PC-9 (cell line): ENCODE measurements at regions not wholly inside any gene's neighbourhood (a gene's known extent, or its start where the extent isn't known, plus 50 kb on each side); places are given as distances from the start of the nearest gene placed in this dataset.
"Not testable (repeated sequence)": the region's sequence is repeated elsewhere in the genome, so short reads cannot be mapped to it uniquely, and the experiment has no call there.

Source experiments
- BruUV-seq: library from RNA; stranded (reverse); fragments of 400-500 nt; replicated peaks from 2 replicates; lab custom pipeline; 2021; lab: Mats Ljungman, UMichigan
- CTCF ChIA-PET: fragments of 300-600 bp; sonication (Branson Sonifier 250); formaldehyde crosslinking; loops from one replicate; lab custom pipeline; 2022; ENCODE audit warnings: antibody characterized with exemption; lab: Charles Lee
- POLR2A ChIA-PET: fragments of 300-600 bp; sonication (Branson Sonifier 250); formaldehyde crosslinking; loops from one replicate; lab custom pipeline; 2022; ENCODE audit warnings: antibody characterized with exemption; ENCODE audit not compliant: unreplicated experiment; lab: Charles Lee
- DNase-seq, 2 experiments: peaks; one replicate each; pipeline versions ENCODE4 v3.0.0 to v3.0.0-alpha.2; 2015 to 2022; ENCODE audit warnings: mixed read lengths in 1 of 2
- H2AFZ ChIP-seq: fragments of 200-600 bp; sonication (generic); 2 replicates; pipeline ENCODE4 v1.8.1; 2017; ENCODE audit warnings: antibody characterized with exemption
- H3F3A ChIP-seq: fragments of 200-600 bp; sonication (generic); 2 replicates; pipeline ENCODE4 v1.8.1; 2017; ENCODE audit warnings: antibody characterized with exemption, mild to moderate bottlenecking, low read depth; ENCODE audit not compliant: insufficient read depth
- H3K27ac ChIP-seq: fragments of 200-600 bp; sonication (generic); 2 replicates; pipeline ENCODE4 v1.6.1; 2016; ENCODE audit warnings: mixed run types
- H3K27me3 ChIP-seq: fragments of 200-600 bp; sonication (generic); 2 replicates; pipeline ENCODE4 v1.6.1; 2016; ENCODE audit warnings: low read depth, mixed run types; ENCODE audit not compliant: insufficient read depth
- H3K36me3 ChIP-seq: fragments of 200-600 bp; sonication (generic); 2 replicates; pipeline ENCODE4 v1.6.1; 2016; ENCODE audit warnings: low read depth, mixed run types
- H3K4me1 ChIP-seq: fragments of 200-600 bp; sonication (generic); replicated peaks from 2 replicates; pipeline ENCODE4 v1.6.1; 2016; ENCODE audit warnings: mixed run types; ENCODE audit not compliant: insufficient read depth
- H3K4me2 ChIP-seq: fragments of 200-600 bp; sonication (generic); 2 replicates; pipeline ENCODE4 v1.6.1; 2017; ENCODE audit warnings: mixed run types
- H3K4me3 ChIP-seq: fragments of 200-600 bp; sonication (generic); 2 replicates; pipeline ENCODE4 v1.6.1; 2016; ENCODE audit warnings: mixed run types
- H3K79me2 ChIP-seq: fragments of 200-600 bp; sonication (generic); 2 replicates; pipeline ENCODE4 v1.6.1; 2017; ENCODE audit warnings: low read depth, mixed run types
- H3K9me2 ChIP-seq: fragments of 200-600 bp; sonication (generic); 2 replicates; pipeline ENCODE4 v1.8.1; 2017; ENCODE audit warnings: mild to moderate bottlenecking; ENCODE audit not compliant: insufficient read depth
- H3K9me3 ChIP-seq: fragments of 200-600 bp; sonication (generic); 2 replicates; pipeline ENCODE4 v1.8.1; 2016; ENCODE audit warnings: low read depth; ENCODE audit not compliant: insufficient read depth
- H4K20me1 ChIP-seq: fragments of 200-600 bp; sonication (generic); 2 replicates; pipeline ENCODE4 v1.8.1; 2017; ENCODE audit not compliant: insufficient read depth
- EZH2 ChIP-seq: fragments of 200-600 bp; sonication (generic); IDR thresholded peaks from 2 replicates; pipeline ENCODE4 v1.8.0; 2017; ENCODE audit warnings: antibody characterized with exemption, low read depth
- intact Hi-C: fragments of 100-400 bp; cut with micrococcal nuclease; formaldehyde crosslinking; loops from one replicate; pipeline ENCODE4 v1.10.0; 2022; ENCODE audit not compliant: unreplicated experiment
- TF ChIP-seq, protein P1 (sequence below): fragments of 200-600 bp; sonication (generic); conservative IDR thresholded peaks from 2 replicates; pipeline ENCODE4 v1.6.1; 2017; ENCODE audit warnings: mixed run types, antibody characterized with exemption, mild to moderate bottlenecking, moderate library complexity

GRCh38 chr16:9348912-9349311 is 257.5 kb downstream of the HAPSTR1 start:
- Histone ChIP-seq H3K27me3 (peaks cover 24% of the 10 kb centered on the region), H3K36me3 (no peaks in the 10 kb centered on the region), H3K9me2 (no peaks in the 10 kb centered on the region), H4K20me1 (no peaks in the 10 kb centered on the region), H3K4me3 (no peak overlapping the region), H3K4me2 (no peak overlapping the region), H3F3A (no peaks in the 10 kb centered on the region), H3K27ac (no peak overlapping the region), H3K4me1 (no peaks in the 10 kb centered on the region), H2AFZ (no peak overlapping the region), H3K79me2 (no peaks in the 10 kb centered on the region), H3K9me3 (no peaks in the 10 kb centered on the region; the same call in 1 of the 2 replicates)
- no peak for TF ChIP-seq EZH2
- TF ChIP-seq, protein P1, sequence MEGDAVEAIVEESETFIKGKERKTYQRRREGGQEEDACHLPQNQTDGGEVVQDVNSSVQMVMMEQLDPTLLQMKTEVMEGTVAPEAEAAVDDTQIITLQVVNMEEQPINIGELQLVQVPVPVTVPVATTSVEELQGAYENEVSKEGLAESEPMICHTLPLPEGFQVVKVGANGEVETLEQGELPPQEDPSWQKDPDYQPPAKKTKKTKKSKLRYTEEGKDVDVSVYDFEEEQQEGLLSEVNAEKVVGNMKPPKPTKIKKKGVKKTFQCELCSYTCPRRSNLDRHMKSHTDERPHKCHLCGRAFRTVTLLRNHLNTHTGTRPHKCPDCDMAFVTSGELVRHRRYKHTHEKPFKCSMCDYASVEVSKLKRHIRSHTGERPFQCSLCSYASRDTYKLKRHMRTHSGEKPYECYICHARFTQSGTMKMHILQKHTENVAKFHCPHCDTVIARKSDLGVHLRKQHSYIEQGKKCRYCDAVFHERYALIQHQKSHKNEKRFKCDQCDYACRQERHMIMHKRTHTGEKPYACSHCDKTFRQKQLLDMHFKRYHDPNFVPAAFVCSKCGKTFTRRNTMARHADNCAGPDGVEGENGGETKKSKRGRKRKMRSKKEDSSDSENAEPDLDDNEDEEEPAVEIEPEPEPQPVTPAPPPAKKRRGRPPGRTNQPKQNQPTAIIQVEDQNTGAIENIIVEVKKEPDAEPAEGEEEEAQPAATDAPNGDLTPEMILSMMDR: no peak
- ChIA-PET POLR2A (no interaction called here), CTCF (no interaction called here)
- BruUV-seq: no TSS peak
- DNase-seq: no peak
- intact Hi-C loops: no loop called here

DNA sequence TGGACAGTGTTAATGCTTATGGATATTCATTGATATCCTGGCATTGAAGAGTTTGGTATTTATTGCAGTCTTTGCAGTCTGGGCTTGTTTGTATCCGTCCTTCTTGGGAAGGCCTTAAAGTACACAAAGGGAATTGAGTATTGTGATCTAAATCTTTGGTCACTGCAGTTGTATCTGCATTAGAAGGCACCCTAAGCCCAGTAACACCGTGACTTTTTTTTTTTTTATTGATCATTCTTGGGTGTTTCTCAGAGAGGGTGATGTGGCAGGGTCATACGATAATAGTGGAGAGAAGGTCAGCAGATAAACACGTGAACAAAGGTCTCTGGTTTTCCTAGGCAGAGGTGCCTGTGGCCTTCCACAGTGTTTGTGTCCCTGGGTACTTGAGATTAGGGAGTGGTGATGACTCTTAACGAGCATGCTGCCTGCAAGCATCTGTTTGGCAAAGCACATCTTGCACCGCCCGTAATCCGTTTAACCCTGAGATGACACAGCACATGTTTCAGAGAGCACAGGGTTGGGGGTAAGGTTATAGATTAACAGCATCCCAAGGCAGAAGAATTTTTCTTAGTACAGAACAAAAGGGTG is 258.0 kb downstream of the HAPSTR1 start:
- H3K36me3 ChIP-seq, CTCF ChIA-PET, H4K20me1 ChIP-seq, H3K27ac ChIP-seq, H3K9me2 ChIP-seq, H3K79me2 ChIP-seq, intact Hi-C loops, H3K4me2 ChIP-seq, H3K4me1 ChIP-seq, DNase-seq, BruUV-seq, H2AFZ ChIP-seq, H3K4me3 ChIP-seq, H3K9me3 ChIP-seq, POLR2A ChIA-PET, H3F3A ChIP-seq: not testable (repeated sequence)
- peaks cover 24% of the 10 kb centered on the region for H3K27me3 ChIP-seq

- H3K27ac ChIP-seq, H3K36me3 ChIP-seq, H3K4me3 ChIP-seq, H4K20me1 ChIP-seq, H3F3A ChIP-seq, H2AFZ ChIP-seq, intact Hi-C loops, CTCF ChIA-PET, BruUV-seq, H3K4me2 ChIP-seq, DNase-seq, H3K9me3 ChIP-seq, H3K4me1 ChIP-seq, H3K9me2 ChIP-seq, POLR2A ChIA-PET, H3K79me2 ChIP-seq: not testable (repeated sequence)
- H3K27me3 ChIP-seq: peaks cover 24% of the 10 kb centered on the region
These were observed 258.8 kb downstream of the HAPSTR1 start for GRCh38 chr16:9350119-9350799.

- H3K27me3 ChIP-seq: peaks cover 24% of the 10 kb centered on the region
- no peaks in the 10 kb centered on the region for H3K9me3 ChIP-seq
- no peaks in the 10 kb centered on the region for H4K20me1 ChIP-seq
- DNase-seq: peak in 1 of 2 experiments; percentile 16
- H3K36me3 ChIP-seq: no peaks in the 10 kb centered on the region
- no peaks in the 10 kb centered on the region; the same call in 1 of the 2 replicates for H3K9me2 ChIP-seq
- no peak overlapping the region for H3K27ac ChIP-seq
- no peak overlapping the region for H3K4me2 ChIP-seq
- TF ChIP-seq, protein P1: no peak
- no peak for TF ChIP-seq EZH2
- H3F3A ChIP-seq: no peaks in the 10 kb centered on the region
- intact Hi-C loops: no loop called here
- H3K79me2 ChIP-seq: no peaks in the 10 kb centered on the region
- no peaks in the 10 kb centered on the region for H3K4me1 ChIP-seq
- H3K4me3 ChIP-seq: no peak overlapping the region
- CTCF ChIA-PET: no interaction called here
- POLR2A ChIA-PET: no interaction called here
- BruUV-seq: no TSS peak
- no peak overlapping the region for H2AFZ ChIP-seq
These were observed 260.0 kb downstream of the HAPSTR1 start for GRCh38 chr16:9351440-9351839.
